ENCODE measurements at regions not wholly inside any gene's neighbourhood (a gene's known extent, or its start where the extent isn't known, plus 50 kb on each side); places are given as distances from the start of the nearest gene placed in this dataset.

DNA sequence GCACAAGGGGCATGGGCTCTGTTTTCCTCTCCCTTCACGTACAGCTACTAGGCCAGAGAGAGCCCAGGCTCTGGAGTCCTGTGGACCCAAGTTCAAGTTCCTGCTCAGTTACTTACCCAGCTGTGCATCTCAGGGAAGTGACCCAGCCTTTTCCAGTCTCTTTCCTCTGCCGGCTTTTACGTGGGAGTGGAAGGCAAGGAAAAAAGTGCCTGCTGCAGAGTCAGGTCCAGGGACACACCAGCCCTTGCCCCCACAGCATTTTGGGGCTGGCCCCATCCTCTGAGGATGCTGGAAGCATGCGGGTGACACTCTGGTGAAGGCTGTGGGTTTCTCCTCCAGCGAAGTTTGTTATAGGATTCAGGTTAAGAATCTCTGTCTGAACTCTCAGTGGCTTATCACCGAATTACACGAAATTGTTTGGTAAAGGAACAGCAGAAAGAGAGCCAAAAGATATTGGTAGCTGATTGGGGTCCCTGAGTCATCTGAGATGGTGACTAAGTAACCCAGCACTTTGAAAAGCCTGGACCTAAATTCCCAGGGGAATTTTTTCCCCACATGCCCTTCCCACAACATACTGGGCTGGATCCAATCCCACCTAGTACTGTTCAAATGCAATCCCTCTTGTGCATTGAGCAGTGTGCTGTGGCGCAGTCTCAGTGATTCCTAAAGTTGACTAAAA is 424.3 kb downstream of the RPS24 start:
- H3K27me3 ChIP-seq (ENCODE audit: insufficient read depth, low read depth): 0 out of 2 replicates have a peak, but pooled peaks cover 4% of the 10 kb centered on the region
- H2AFZ ChIP-seq: no peak overlapping the region
- H3F3A ChIP-seq (ENCODE audit: insufficient read depth, low read depth): peaks cover 16% of the 10 kb centered on the region
- ChIA-PET POLR2A (ENCODE audit: unreplicated experiment) (no interaction called here), CTCF (no interaction called here)
- BruUV-seq (replicated peaks): no TSS peak
- H3K4me1 ChIP-seq (replicated peaks; ENCODE audit: insufficient read depth): peaks cover 28% of the 10 kb centered on the region
- no peaks in the 10 kb centered on the region for H3K9me2 ChIP-seq (ENCODE audit: insufficient read depth)
- no peaks in the 10 kb centered on the region for H4K20me1 ChIP-seq (ENCODE audit: insufficient read depth)
- no peaks in the 10 kb centered on the region for H3K36me3 ChIP-seq (ENCODE audit: low read depth)
- no peaks in the 10 kb centered on the region for H3K79me2 ChIP-seq (ENCODE audit: low read depth)
- DNase-seq: no peak
- intact Hi-C loops (cut with micrococcal nuclease; ENCODE audit: unreplicated experiment): no loop called here
- H3K4me3 ChIP-seq: no peak overlapping the region
- TF ChIP-seq EZH2 (IDR thresholded peaks at IDR 0.05; ENCODE audit: low read depth): no peak
- TF ChIP-seq, protein P1, sequence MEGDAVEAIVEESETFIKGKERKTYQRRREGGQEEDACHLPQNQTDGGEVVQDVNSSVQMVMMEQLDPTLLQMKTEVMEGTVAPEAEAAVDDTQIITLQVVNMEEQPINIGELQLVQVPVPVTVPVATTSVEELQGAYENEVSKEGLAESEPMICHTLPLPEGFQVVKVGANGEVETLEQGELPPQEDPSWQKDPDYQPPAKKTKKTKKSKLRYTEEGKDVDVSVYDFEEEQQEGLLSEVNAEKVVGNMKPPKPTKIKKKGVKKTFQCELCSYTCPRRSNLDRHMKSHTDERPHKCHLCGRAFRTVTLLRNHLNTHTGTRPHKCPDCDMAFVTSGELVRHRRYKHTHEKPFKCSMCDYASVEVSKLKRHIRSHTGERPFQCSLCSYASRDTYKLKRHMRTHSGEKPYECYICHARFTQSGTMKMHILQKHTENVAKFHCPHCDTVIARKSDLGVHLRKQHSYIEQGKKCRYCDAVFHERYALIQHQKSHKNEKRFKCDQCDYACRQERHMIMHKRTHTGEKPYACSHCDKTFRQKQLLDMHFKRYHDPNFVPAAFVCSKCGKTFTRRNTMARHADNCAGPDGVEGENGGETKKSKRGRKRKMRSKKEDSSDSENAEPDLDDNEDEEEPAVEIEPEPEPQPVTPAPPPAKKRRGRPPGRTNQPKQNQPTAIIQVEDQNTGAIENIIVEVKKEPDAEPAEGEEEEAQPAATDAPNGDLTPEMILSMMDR (conservative IDR thresholded peaks at IDR 0.05): no peak
- peak overlapping the region; percentile 51 for H3K4me2 ChIP-seq
- H3K27ac ChIP-seq: no peak overlapping the region
- no peaks in the 10 kb centered on the region for H3K9me3 ChIP-seq (ENCODE audit: insufficient read depth, low read depth)

DNA sequence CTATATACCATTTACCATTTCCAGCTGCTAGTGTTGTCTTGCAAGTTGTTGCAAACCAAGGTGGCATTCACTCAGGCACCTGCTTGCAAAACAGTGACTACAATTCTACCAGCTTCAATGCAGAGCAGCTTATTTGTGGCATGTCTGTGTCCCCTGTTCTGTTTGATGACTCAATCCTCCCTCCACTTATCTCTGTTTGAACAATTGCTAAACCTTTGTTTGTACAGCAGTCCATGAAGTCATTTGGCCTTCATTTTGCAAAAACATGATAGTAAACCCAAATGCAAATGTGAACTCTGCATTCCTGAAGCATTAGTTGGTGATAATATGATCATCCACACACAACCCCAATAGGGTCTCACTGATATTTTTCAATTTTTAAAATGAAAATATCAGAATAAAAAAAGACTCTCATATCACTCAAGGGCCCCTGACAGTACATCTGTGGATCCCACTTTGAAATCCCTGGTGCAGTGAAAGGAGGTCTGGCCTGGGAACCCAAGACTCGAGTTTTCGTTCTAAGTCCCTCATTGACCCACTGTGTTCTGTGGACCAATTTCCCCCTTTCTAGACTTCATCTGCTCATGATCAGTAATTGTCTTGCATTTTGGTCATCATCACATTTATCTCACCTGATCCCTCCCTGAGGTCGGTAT is 425.4 kb downstream of the RPS24 start:
- Histone ChIP-seq H3K27me3 (ENCODE audit: insufficient read depth, low read depth) (peaks cover 5% of the 10 kb centered on the region; the same call in 1 of the 2 replicates), H3K79me2 (ENCODE audit: low read depth) (no peaks in the 10 kb centered on the region), H2AFZ (no peak overlapping the region), H3K4me1 (replicated peaks; ENCODE audit: insufficient read depth) (peaks cover 28% of the 10 kb centered on the region), H4K20me1 (ENCODE audit: insufficient read depth) (no peaks in the 10 kb centered on the region), H3K36me3 (ENCODE audit: low read depth) (no peaks in the 10 kb centered on the region), H3K27ac (no peak overlapping the region), H3F3A (ENCODE audit: insufficient read depth, low read depth) (peaks cover 16% of the 10 kb centered on the region), H3K4me3 (no peak overlapping the region), H3K9me3 (ENCODE audit: insufficient read depth, low read depth) (no peaks in the 10 kb centered on the region), H3K9me2 (ENCODE audit: insufficient read depth) (no peaks in the 10 kb centered on the region), H3K4me2 (no peak overlapping the region)
- ChIA-PET POLR2A (ENCODE audit: unreplicated experiment) (interaction anchor here (0.6 kb wide), 1 partner anchor 191 kb away, joined by 3 read pairs; no protein-coding TSS in a partner anchor), CTCF (interaction anchor here (0.6 kb wide), 1 partner anchor 738 kb away, joined by 3 read pairs; no protein-coding TSS in a partner anchor)
- intact Hi-C loops (cut with micrococcal nuclease; ENCODE audit: unreplicated experiment): no loop called here
- DNase-seq: peak in 1 of 2 experiments; percentile 93
- TF ChIP-seq EZH2 (IDR thresholded peaks at IDR 0.05; ENCODE audit: low read depth): no peak
- TF ChIP-seq, protein P1 (conservative IDR thresholded peaks at IDR 0.05): no peak
- no TSS peak for BruUV-seq (replicated peaks)

DNA sequence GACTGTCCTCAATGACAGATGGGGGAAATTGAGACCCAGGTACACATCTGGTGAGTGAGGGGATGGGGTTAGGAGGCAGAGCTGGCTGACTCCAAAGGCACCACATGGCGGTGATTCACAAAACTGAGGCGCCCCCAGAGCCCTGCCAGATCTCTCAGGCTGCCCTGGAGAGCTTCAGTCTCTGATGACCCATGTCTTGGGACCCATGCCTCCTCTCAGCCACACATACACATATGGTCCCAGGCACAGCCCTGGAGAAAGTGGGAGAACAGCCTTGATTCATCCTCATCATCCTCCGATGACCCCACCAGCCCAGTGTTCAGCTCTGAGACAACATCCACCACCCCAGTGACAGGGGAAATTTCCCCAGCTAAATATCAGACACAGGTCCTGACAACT is 426.0 kb downstream of the RPS24 start:
- Histone ChIP-seq H3K4me3 (no peak overlapping the region), H3K9me3 (ENCODE audit: insufficient read depth, low read depth) (no peaks in the 10 kb centered on the region), H3K27ac (no peak overlapping the region), H4K20me1 (ENCODE audit: insufficient read depth) (no peaks in the 10 kb centered on the region), H3K4me2 (no peak overlapping the region), H3K27me3 (ENCODE audit: insufficient read depth, low read depth) (peaks cover 5% of the 10 kb centered on the region; the same call in 1 of the 2 replicates), H3K79me2 (ENCODE audit: low read depth) (no peaks in the 10 kb centered on the region), H3F3A (ENCODE audit: insufficient read depth, low read depth) (peaks cover 16% of the 10 kb centered on the region), H3K9me2 (ENCODE audit: insufficient read depth) (no peaks in the 10 kb centered on the region), H2AFZ (no peak overlapping the region), H3K36me3 (ENCODE audit: low read depth) (no peaks in the 10 kb centered on the region), H3K4me1 (replicated peaks; ENCODE audit: insufficient read depth) (peaks cover 28% of the 10 kb centered on the region)
- DNase-seq: no peak
- ChIA-PET CTCF (no interaction called here), POLR2A (ENCODE audit: unreplicated experiment) (interaction anchor here (0.6 kb wide), 1 partner anchor 190 kb away, joined by 3 read pairs; no protein-coding TSS in a partner anchor)
- no peak for TF ChIP-seq EZH2 (IDR thresholded peaks at IDR 0.05; ENCODE audit: low read depth)
- TF ChIP-seq, protein P1 (conservative IDR thresholded peaks at IDR 0.05): no peak
- no TSS peak for BruUV-seq (replicated peaks)
- intact Hi-C loops (cut with micrococcal nuclease; ENCODE audit: unreplicated experiment): no loop called here

Data from PC-9 (cell line).